ENCODE measurements at regions not wholly inside any gene's neighbourhood (a gene's known extent, or its start where the extent isn't known, plus 50 kb on each side); places are given as distances from the start of the nearest gene placed in this dataset.

DNA sequence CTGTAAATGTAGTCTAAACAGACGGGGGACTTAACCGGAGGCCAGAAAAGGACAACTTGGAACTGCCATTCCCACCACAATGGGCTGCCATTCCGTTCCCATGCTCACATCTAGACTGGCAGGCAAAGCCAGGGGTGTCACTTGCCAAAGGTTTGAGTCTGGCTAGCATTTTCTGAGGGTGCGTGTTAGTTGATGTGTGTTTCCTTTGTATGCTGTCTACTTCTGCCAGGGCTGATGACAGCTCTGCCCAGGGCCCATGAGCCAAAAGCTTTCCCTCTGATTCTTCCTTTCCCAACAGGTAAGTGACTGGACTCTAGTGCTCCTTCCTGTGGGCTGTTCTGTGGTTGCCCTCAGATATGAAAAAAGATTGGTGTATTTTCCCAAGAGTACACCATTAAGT, 68.0 kb downstream of the ZNF608 start:
- Histone ChIP-seq H3K4me2 (no peak overlapping the region), H4K20me1 (ENCODE audit: insufficient read depth) (no peaks in the 10 kb centered on the region), H3K27ac (no peak overlapping the region), H3K36me3 (ENCODE audit: insufficient read depth) (no peaks in the 10 kb centered on the region), H2AFZ (ENCODE audit: low read depth) (no peak overlapping the region), H3K79me2 (ENCODE audit: insufficient read depth, low read depth) (no peaks in the 10 kb centered on the region), H3K9ac (no peak overlapping the region), H3K4me3 (IDR thresholded peaks at IDR 0.05; ENCODE audit: insufficient read depth, low read depth, low read length) (no peak overlapping the region), H3K27me3 (ENCODE audit: insufficient read depth, low read depth) (no peaks in the 10 kb centered on the region), H3K4me1 (ENCODE audit: low read depth, poor library complexity, severe bottlenecking) (no peaks in the 10 kb centered on the region)
- TF ChIP-seq, protein P1, sequence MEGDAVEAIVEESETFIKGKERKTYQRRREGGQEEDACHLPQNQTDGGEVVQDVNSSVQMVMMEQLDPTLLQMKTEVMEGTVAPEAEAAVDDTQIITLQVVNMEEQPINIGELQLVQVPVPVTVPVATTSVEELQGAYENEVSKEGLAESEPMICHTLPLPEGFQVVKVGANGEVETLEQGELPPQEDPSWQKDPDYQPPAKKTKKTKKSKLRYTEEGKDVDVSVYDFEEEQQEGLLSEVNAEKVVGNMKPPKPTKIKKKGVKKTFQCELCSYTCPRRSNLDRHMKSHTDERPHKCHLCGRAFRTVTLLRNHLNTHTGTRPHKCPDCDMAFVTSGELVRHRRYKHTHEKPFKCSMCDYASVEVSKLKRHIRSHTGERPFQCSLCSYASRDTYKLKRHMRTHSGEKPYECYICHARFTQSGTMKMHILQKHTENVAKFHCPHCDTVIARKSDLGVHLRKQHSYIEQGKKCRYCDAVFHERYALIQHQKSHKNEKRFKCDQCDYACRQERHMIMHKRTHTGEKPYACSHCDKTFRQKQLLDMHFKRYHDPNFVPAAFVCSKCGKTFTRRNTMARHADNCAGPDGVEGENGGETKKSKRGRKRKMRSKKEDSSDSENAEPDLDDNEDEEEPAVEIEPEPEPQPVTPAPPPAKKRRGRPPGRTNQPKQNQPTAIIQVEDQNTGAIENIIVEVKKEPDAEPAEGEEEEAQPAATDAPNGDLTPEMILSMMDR (conservative IDR thresholded peaks at IDR 0.05; ENCODE audit: low read depth, low read length), result no peak

DNA sequence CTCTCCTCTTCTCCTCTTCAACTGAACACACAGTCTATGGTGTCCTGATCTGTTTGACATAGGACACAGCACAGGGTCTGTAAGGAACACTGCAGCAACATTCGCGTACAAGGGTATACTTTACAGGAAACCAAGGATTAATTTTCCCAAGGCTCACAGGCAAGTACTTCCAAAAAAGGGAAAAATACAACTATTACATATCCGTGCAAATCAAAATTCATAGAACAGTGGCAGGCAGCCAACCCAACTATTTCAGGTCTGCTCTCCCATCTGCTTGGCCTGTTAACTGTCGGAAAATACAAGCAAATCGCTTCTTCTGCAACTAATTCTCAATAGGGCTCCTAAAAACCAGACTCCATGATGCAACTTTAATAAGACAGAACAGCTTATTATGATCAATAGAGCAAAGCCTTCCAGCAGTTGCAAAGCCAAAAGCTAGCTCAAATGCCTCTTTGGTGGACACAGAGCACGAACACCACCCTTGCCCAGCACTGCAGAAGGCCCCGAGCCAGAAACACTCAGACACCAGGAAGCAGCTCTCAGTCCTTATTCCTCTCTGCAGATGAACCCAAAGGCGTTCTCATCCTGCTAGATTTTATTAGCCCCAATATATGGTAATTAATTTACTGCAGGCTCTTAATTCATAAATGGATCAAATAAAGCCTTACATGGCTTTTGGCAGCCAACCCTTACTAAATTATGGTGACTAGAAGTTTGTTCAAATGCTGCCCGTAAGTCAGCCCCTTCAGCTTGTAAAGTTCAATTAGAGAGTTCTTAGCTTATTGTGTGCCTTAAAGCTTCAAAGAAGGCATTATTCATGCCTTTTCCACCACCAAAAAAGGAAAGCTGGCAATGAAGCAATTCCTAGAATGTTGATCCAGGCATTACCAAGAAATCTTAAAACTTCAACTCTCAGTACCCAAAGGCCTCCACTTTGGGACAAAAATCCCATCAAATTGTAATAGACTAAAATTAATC, 68.8 kb downstream of the ZNF608 start:
- Histone ChIP-seq H4K20me1 (ENCODE audit: insufficient read depth) (no peaks in the 10 kb centered on the region), H3K4me2 (no peak overlapping the region), H3K79me2 (ENCODE audit: insufficient read depth, low read depth) (no peaks in the 10 kb centered on the region), H3K4me3 (IDR thresholded peaks at IDR 0.05; ENCODE audit: insufficient read depth, low read depth, low read length) (no peak overlapping the region), H3K9ac (no peak overlapping the region), H3K27me3 (ENCODE audit: insufficient read depth, low read depth) (no peaks in the 10 kb centered on the region), H2AFZ (ENCODE audit: low read depth) (no peak overlapping the region), H3K27ac (no peak overlapping the region), H3K36me3 (ENCODE audit: insufficient read depth) (no peaks in the 10 kb centered on the region), H3K4me1 (ENCODE audit: low read depth, poor library complexity, severe bottlenecking) (no peaks in the 10 kb centered on the region)
- TF ChIP-seq, protein P1 (conservative IDR thresholded peaks at IDR 0.05; ENCODE audit: low read depth, low read length), result no peak

DNA sequence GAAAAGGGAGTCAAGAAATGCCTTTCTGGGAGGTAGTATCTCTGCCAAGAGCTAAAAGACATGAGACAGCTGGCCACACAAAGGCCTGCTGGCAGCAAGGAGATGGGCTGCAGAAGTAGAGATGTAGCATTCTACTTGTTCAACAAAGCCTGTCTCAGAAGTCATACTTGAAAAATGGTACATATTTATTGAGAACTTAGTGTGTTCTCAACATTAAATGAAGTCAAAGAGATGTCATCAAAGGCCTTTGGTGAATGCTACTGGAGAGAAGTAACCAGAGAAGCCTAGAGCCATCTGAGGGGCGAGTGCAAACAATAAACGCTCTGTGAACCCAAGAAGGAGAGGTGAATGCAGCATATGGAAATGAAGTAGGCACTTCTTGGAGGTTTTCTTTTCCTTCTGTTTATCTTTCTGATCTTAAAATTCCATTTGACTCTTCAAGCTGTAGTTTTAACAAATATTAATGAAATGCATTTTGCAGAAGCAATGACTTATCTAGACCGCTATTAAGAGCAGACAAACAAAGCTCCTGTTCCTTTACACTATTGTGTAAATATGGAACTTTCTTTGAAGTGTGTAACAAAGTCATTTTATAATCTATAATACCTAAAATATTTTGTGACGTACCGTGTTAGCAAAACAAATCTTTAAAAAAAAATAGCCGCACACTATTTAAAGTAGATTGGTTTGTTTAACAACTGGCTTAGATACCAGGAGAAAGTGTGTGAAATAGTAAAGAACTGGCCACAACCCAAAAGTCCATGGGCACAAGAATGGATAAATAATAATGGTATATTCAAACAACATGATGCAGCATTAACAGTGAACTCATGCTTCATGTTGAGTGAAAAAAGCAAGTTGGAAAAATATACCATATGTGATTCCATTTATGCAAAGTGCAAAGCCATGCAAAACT, 70.2 kb downstream of the ZNF608 start:
- Histone ChIP-seq H3K27ac (no peak overlapping the region), H3K27me3 (ENCODE audit: insufficient read depth, low read depth) (no peaks in the 10 kb centered on the region), H3K79me2 (ENCODE audit: insufficient read depth, low read depth) (no peaks in the 10 kb centered on the region), H4K20me1 (ENCODE audit: insufficient read depth) (no peaks in the 10 kb centered on the region), H3K4me3 (IDR thresholded peaks at IDR 0.05; ENCODE audit: insufficient read depth, low read depth, low read length) (no peak overlapping the region), H3K4me1 (ENCODE audit: low read depth, poor library complexity, severe bottlenecking) (no peaks in the 10 kb centered on the region), H3K4me2 (no peak overlapping the region), H3K36me3 (ENCODE audit: insufficient read depth) (no peaks in the 10 kb centered on the region), H3K9ac (no peak overlapping the region), H2AFZ (ENCODE audit: low read depth) (no peak overlapping the region)
- TF ChIP-seq, protein P1 (conservative IDR thresholded peaks at IDR 0.05; ENCODE audit: low read depth, low read length), result no peak

DNA sequence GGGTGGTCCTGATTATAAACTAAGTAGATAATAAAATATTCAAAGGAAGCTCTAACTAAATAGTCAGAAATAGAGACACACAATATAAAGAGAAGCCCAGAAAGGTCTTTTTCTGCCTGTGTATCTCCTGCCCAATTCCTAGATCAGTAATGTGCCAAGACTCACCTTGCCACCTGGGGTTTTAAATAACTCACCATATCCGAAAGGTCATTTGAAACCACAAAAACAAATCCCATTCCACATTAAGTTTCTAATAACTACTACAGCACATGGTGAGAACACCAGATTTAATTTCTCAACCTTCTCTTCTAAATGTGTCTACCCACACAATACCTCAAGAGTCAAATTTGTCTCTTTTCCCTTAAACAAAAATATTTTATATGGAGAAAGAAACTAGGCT, 75.2 kb downstream of the ZNF608 start:
- H3K36me3 ChIP-seq (ENCODE audit: insufficient read depth), result no peaks in the 10 kb centered on the region
- no peak overlapping the region for H2AFZ ChIP-seq (ENCODE audit: low read depth)
- H3K4me1 ChIP-seq (ENCODE audit: low read depth, poor library complexity, severe bottlenecking), result no peaks in the 10 kb centered on the region
- no peak overlapping the region for H3K27ac ChIP-seq
- H3K4me2 ChIP-seq, result no peak overlapping the region
- H4K20me1 ChIP-seq (ENCODE audit: insufficient read depth), result no peaks in the 10 kb centered on the region
- H3K79me2 ChIP-seq (ENCODE audit: insufficient read depth, low read depth), result no peaks in the 10 kb centered on the region
- TF ChIP-seq, protein P1 (conservative IDR thresholded peaks at IDR 0.05; ENCODE audit: low read depth, low read length), result no peak
- no peaks in the 10 kb centered on the region for H3K27me3 ChIP-seq (ENCODE audit: insufficient read depth, low read depth)
- no peak overlapping the region for H3K4me3 ChIP-seq (IDR thresholded peaks at IDR 0.05; ENCODE audit: insufficient read depth, low read depth, low read length)
- no peak overlapping the region for H3K9ac ChIP-seq
